Pons (tissue), 1 donor: ENCODE measurements at regions not wholly inside any gene's neighbourhood (a gene's known extent, or its start where the extent isn't known, plus 50 kb on each side); places are given as distances from the start of the nearest gene placed in this dataset.
"Not testable (repeated sequence)": the region's sequence is repeated elsewhere in the genome, so short reads cannot be mapped to it uniquely, and the experiment has no call there.

Experiments used
- DNase-seq: peaks from one replicate; pipeline ENCODE4 v3.0.0-alpha.2; 2016; ENCODE audit warnings: low spot score

DNA sequence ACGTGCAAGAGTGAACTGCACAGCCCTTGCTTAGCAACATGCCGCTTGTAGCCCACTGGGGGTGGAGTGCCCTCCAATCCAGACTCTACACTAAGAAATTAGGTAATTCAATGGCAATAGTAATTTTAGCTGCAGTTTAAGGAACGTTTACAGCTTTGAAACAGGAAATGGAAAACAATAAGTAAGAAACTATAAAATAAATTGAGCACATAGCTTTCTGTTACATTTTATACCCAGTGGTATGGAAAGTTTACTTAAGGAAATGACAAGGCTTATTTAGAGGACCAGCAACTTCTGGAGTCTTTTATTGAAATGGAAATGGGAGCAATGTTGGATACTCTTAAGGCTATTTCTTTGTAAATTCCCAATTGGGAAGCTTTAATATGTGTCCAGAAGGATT lies 373.2 kb downstream of the KCNRG start:
- no peak for DNase-seq

DNA sequence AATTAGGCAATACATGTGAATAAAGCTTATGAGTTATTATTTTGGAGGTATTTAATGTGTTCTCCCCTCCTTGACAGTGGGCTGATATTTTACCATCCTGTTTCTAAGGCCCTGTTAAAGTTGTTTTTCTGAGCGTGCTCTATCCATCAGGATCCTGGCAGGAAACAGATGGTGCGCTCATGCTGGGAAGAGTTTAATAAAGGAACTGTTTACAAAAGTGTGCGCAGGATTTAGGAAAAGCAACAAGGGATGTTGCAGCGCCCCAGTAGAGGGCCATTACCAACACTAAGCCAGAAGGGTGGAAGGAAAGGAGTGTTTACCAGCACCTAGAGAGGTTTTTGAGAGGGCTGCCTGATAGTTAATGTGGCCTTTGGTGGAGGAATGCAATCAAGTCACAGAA lies 374.5 kb downstream of the KCNRG start:
- no peak for DNase-seq

DNA sequence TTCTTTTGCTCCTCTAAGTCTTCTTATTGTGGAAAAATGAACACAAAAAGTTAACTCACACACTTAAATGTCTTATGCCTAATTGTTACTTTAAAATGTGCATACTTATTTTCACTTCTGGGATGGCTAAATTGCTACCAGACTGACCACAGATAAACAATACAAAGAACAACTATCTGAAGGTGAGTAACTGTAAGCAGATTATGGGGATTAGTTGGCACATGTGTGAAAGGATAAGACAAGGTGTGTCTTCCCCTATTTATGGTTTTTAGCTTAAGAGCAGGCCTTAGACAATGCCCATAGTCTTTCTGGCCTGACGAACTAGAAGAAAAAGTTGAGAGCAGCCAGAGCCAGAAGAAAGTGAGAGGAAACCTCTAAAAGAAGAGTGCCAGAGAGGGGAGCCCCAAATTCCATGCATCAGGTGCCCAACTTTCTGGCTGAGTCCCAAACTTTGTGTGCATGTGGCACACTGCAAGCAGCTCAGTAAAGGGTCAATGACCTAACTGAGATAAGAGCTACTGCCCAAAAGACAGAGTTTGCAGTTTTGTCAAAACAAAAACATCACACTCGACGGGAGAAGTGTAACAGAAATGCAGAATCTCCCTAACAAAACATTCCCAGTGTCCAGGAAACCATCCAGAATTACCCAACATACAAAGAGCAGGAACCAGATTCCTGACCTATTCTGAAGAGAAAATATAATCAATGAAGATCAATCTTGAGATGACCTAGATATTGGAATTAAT lies 375.4 kb downstream of the KCNRG start:
- DNase-seq = no peak

GRCh38 chr13:50392977-50393376 lies 377.7 kb downstream of the KCNRG start:
- DNase-seq = no peak

DNA sequence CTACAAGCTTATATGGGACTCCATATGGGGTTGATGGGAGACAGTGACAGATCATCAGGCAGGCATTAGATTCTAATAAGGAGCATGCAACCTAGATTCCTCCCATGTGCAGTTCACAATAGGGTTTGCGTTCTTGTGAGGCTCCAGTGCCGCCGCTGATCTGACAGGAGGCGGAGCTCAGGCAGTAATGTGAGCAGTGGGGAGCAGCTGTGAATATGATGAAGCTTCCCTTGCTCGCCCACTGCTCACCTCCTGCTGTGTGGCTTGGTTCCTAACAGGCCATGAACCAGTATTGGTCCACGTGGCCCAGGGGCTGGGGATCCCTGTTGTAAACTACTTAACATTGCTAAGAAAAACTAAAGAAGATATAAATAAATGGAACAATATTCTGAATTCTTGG lies 378.4 kb downstream of the KCNRG start:
- DNase-seq = peak; percentile 38

- DNase-seq = no peak
Observed at GRCh38 chr13:50396001-50396400, 380.8 kb downstream of the KCNRG start.

DNA sequence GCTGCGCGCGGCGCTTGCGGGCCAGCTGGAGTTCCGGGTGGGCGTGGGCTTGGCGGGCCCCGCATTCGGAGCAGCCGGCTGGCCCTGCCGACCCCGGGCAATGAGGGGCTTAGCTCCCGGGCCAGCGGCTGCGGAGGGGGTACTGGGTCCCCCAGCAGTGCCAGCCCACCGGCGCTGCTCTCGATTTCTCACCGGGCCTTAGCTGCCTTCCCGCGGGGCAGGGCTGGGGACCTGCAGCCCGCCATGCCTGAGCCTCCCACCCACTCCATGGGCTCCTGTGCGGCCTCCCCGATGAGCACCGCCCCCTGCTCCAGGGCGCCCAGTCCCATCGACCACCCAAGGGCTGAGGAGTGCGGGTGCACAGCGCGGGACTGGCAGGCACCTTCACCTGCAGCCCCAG lies 381.4 kb downstream of the KCNRG start:
- DNase-seq = not testable (repeated sequence)

GRCh38 chr13:50400035-50400726 lies 384.9 kb downstream of the KCNRG start:
- DNase-seq = peak; percentile 94

- peak; percentile 98 for DNase-seq
Observed at GRCh38 chr13:50401049-50401505, 385.8 kb downstream of the KCNRG start.

DNA sequence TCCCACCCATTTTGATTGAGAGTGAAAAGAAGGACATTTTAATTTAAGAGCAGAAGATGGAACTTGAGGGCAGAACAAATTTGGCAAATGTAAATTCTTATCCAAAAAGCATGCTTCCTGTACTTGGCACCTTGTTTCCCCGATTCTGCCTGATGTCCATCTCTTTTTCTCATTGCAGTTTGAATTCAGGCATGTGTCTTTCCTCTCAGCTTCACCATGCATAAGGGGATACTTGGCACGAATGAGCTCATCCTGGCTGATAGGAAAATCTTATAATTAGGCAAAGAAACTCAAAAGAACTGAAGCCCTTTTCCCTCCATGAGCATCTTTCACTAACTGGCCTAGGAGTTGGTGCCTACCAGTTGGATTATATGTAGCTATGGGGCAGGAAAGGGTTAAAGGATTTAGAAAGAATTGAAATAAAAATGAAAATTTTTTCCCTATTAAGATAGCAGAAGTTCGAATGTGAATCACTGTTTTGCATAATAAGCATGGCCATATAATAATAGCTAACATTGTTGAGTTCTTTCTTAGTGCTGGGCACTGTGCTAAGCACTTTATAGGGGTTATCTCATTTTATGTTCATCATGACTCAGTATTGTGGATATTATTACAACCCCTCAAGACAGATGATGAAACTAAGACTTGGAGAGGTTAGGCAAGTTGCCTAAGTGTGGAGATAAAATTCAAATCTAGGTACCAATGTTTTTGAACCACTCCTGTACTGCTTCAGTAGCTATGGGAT lies 386.6 kb downstream of the KCNRG start:
- DNase-seq = no peak

GRCh38 chr13:50403311-50403710 lies 388.1 kb downstream of the KCNRG start:
- DNase-seq = no peak

- no peak for DNase-seq
Observed at GRCh38 chr13:50404116-50404515, 388.9 kb downstream of the KCNRG start.

DNA sequence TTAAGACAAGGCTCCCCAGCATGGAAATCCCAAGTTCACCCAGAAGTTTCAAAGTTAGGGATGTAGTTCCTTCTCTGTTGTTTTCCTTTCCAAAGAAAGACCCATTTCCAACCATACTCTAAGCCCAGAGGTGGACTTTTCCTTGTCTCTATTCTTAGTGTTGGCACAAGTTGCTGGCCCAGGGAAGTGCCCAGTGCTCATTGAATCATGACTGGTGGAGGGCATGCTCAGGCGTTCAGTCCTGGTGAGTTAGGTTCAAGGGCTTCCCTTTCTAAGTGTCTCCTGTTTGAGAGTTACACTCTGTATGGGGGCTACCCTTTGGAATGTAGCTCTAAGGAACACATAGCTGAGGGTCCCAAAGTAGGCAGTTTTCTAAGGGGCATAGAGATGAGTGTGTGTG lies 389.5 kb downstream of the KCNRG start:
- no peak for DNase-seq

DNA sequence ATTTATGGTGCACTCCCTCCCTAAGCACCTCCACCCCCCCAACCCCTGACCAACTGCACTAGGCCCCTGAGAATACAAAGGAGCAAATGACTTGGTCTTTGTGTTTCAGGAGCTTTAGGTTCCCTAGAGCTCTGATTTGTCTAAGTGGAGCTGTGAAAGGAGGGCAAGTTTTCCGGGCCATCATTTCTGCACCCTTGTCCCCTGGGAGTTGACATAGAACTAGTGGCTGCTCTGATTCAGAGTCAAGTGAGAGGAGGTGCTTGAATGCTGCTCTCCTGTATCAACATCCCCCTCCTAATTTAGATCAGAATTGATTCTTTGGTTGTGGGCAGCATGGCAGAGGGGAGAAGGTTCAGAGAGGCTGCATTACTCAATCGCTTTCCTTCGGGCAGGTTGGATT lies 391.6 kb downstream of the KCNRG start:
- DNase-seq = no peak

GRCh38 chr13:50408068-50408467 lies 392.8 kb downstream of the KCNRG start:
- DNase-seq = no peak

- DNase-seq = no peak
Observed at GRCh38 chr13:50409220-50409619, 394.0 kb downstream of the KCNRG start.

DNA sequence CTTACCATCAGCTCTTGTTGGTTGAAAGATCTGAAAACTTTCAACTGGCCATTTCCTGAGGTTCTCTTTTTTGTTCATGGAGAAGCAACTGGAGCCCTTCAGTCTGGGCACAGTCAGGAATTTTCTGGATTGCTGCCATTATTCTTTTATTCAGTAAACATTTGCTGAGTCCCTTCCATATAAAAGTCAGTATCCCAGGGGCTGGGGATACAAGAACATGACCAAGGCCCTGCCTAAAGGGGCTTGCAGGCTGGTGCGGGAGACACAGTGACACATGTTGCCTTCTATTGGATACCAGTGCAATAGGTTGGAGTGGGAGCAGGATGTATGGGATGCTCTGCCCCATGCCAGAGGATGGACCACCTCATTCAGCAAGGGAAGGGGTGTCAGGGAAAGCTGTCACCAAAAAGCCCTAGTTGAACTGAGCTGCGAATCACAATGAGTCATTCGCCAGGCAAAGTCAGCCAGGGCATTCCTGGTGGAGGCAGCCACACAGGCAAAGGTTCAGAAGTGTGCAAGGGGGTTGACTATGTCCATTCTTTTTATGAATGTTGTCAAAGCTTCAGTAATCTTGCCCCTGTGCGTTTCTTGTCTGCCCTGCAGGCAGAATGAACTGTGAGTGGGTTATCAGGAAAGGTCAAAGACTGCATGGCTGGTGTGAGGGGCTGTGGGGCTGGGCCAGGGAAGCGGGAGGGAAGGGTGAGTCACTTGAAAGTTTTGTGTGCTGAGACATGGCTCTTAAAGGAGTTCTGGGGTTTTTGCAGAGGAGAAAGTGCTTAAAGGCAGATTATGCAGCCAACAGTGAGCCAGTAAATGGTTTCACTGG lies 395.9 kb downstream of the KCNRG start:
- no peak for DNase-seq

DNA sequence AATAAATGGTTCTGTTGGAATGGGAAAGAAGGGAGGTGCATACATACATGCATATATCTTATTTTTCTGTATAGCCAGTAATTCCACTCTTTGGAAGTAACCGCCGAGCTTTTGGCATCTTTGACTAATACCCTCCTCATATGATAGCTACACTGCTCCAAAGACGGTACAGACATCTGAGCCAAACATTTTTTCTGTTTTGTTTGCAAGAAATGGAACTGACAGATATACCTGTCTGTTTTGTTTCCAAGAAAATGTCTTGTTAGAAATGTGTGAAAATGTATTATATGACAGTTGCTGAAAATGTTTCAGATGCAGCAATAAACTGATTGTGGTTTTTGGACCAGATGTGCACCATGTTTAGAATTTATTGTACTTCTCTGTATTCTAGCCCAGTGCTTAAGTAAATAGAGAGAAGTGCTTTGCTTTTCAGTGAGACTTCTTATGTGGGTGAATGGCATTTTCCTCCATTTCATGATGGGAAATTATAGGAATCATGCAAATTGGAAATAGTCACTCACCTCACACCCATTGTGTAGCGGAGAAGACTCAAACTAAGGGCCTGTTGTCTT lies 396.9 kb downstream of the KCNRG start:
- DNase-seq = no peak

DNA sequence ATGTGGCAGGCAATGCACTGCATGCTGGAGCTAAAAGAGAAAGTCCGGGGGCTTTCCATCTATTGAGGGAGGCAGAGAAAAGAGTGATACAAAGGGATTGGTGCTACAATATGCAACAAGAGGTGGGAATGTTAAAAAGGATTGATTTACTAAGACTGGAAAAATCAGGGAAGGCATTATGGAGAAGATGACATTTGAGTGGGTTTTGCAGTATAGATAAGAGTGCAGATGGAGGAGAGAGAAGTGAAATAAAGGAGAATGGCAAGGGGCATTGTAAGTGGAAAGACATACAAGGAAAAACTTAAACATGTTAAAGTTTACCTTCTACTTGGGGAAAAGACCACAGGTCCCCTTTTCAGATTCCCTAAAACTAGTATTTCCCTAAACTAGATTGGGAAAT lies 399.4 kb downstream of the KCNRG start:
- DNase-seq = no peak

- DNase-seq = no peak
Observed at GRCh38 chr13:50415428-50415827, 400.2 kb downstream of the KCNRG start.

GRCh38 chr13:50417597-50417996 lies 402.4 kb downstream of the KCNRG start:
- DNase-seq = no peak
